ENCODE measurements at regions not wholly inside any gene's neighbourhood (a gene's known extent, or its start where the extent isn't known, plus 50 kb on each side); places are given as distances from the start of the nearest gene placed in this dataset.

DNA sequence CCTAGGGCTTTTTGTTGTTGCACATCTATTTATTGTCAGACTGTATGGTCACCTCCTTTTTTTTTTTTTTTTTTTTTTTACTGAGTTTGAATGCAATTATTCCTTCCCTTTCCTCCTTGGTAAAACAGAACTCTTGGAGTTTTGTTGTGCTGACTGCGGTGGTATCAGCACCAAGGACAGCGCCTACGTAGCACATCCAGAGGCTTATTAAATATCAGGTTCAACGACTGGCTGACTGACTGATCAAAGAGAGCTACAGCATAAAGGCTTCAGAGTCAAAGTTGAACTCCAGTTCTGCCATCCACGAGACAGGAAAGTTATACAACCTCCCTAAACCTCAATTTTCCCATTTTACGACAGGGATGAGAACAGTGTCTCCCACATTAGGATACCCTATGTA is 86.1 kb upstream of the RBFOX1 start:
- TF ChIP-seq CTCF (IDR thresholded peaks at IDR 0.05 in 8 of 11, conservative IDR thresholded peaks at IDR 0.05 in 3 of 11) (no peak), POLR2A (IDR thresholded peaks at IDR 0.05) (no peak), POLR2AphosphoS5 (IDR thresholded peaks at IDR 0.05) (no peak)
